Muscle layer of duodenum (tissue), 2 donors: ENCODE measurements at regions not wholly inside any gene's neighbourhood (a gene's known extent, or its start where the extent isn't known, plus 50 kb on each side); places are given as distances from the start of the nearest gene placed in this dataset.

ENCODE experiments used
- H3K27ac ChIP-seq: one replicate; pipeline ENCODE4 v1.7.0; 2013; ENCODE audit warnings: mild to moderate bottlenecking, low read length
- H3K27me3 ChIP-seq: one replicate; pipeline ENCODE4 v1.7.0; 2013; ENCODE audit warnings: low read depth, mild to moderate bottlenecking, control low read depth, low read length
- H3K36me3 ChIP-seq, 2 donors: one replicate each; pipeline ENCODE4 v1.7.0; 2013; ENCODE audit warnings: low read length in 2 of 2, control low read depth in 1 of 2, mild to moderate bottlenecking in 1 of 2; ENCODE audit not compliant: insufficient read depth in 2 of 2, control insufficient read depth in 1 of 2
- H3K4me1 ChIP-seq, 2 donors: one replicate each; pipeline ENCODE4 v1.7.0; 2013; ENCODE audit warnings: low read length in 2 of 2, mild to moderate bottlenecking in 2 of 2, control low read depth in 1 of 2, moderate library complexity in 1 of 2; ENCODE audit not compliant: insufficient read depth in 2 of 2, control insufficient read depth in 1 of 2
- H3K4me3 ChIP-seq, 2 donors: one replicate each; pipeline ENCODE4 v1.7.0; 2013; ENCODE audit warnings: low read length in 2 of 2, low read depth in 1 of 2, mild to moderate bottlenecking in 1 of 2
- H3K9me3 ChIP-seq, 2 donors: one replicate each; pipeline ENCODE4 v1.7.0; 2013; ENCODE audit warnings: low read length in 2 of 2, control low read depth in 1 of 2, mild to moderate bottlenecking in 1 of 2; ENCODE audit not compliant: control insufficient read depth in 1 of 2
- donor health status: healthy.

- H3K36me3 ChIP-seq = no peaks in the 10 kb centered on the region
- no peak overlapping the region for H3K27ac ChIP-seq
- H3K4me1 ChIP-seq = no peaks in the 10 kb centered on the region
- H3K27me3 ChIP-seq = no peaks in the 10 kb centered on the region
- H3K9me3 ChIP-seq = peaks cover 0 to 10% of the 10 kb centered on the region in 2 donors
- H3K4me3 ChIP-seq = no peak overlapping the region
These were observed 178.5 kb upstream of the PRICKLE1 start for GRCh38 chr12:42767998-42768397.

- Histone ChIP-seq H3K36me3 (no peaks in the 10 kb centered on the region), H3K9me3 (peaks cover 0 to 9% of the 10 kb centered on the region in 2 donors), H3K4me3 (no peak overlapping the region), H3K27ac (no peak overlapping the region), H3K27me3 (no peaks in the 10 kb centered on the region), H3K4me1 (no peaks in the 10 kb centered on the region)
These were observed 177.9 kb upstream of the PRICKLE1 start for GRCh38 chr12:42767326-42767954.

- H3K4me3 ChIP-seq = no peak overlapping the region
- H3K9me3 ChIP-seq = peaks cover 0 to 2% of the 10 kb centered on the region in 2 donors
- H3K36me3 ChIP-seq = no peaks in the 10 kb centered on the region
- no peaks in the 10 kb centered on the region for H3K4me1 ChIP-seq
- no peaks in the 10 kb centered on the region for H3K27me3 ChIP-seq
- H3K27ac ChIP-seq = no peak overlapping the region
These were observed 177.2 kb upstream of the PRICKLE1 start for GRCh38 chr12:42766754-42767153.

GRCh38 chr12:42766026-42766425 lies 176.5 kb upstream of the PRICKLE1 start:
- no peaks in the 10 kb centered on the region for H3K36me3 ChIP-seq
- H3K4me1 ChIP-seq = no peaks in the 10 kb centered on the region
- no peaks in the 10 kb centered on the region for H3K27me3 ChIP-seq
- H3K9me3 ChIP-seq = no peaks in the 10 kb centered on the region
- H3K27ac ChIP-seq = no peak overlapping the region
- H3K4me3 ChIP-seq = no peak overlapping the region

- no peak overlapping the region for H3K27ac ChIP-seq
- no peaks in the 10 kb centered on the region for H3K9me3 ChIP-seq
- H3K27me3 ChIP-seq = no peaks in the 10 kb centered on the region
- peaks cover 3 to 6% of the 10 kb centered on the region in 2 donors for H3K4me1 ChIP-seq
- H3K36me3 ChIP-seq = no peaks in the 10 kb centered on the region
- no peak overlapping the region for H3K4me3 ChIP-seq
These were observed 174.1 kb upstream of the PRICKLE1 start for GRCh38 chr12:42763682-42764081.

- no peak overlapping the region for H3K27ac ChIP-seq
- H3K9me3 ChIP-seq = no peaks in the 10 kb centered on the region
- H3K36me3 ChIP-seq = no peaks in the 10 kb centered on the region
- no peak overlapping the region for H3K4me3 ChIP-seq
- H3K4me1 ChIP-seq = peaks cover 3 to 6% of the 10 kb centered on the region in 2 donors
- H3K27me3 ChIP-seq = no peaks in the 10 kb centered on the region
These were observed 172.9 kb upstream of the PRICKLE1 start for GRCh38 chr12:42762395-42762925.

- Histone ChIP-seq H3K4me1 (peaks cover 3 to 6% of the 10 kb centered on the region in 2 donors), H3K36me3 (no peaks in the 10 kb centered on the region), H3K4me3 (no peak overlapping the region), H3K27ac (no peak overlapping the region), H3K27me3 (no peaks in the 10 kb centered on the region), H3K9me3 (no peaks in the 10 kb centered on the region)
These were observed 172.2 kb upstream of the PRICKLE1 start for GRCh38 chr12:42761601-42762350.

GRCh38 chr12:42761086-42761485 lies 171.5 kb upstream of the PRICKLE1 start:
- H3K4me3 ChIP-seq = no peak overlapping the region
- no peaks in the 10 kb centered on the region for H3K27me3 ChIP-seq
- no peaks in the 10 kb centered on the region for H3K36me3 ChIP-seq
- no peak overlapping the region for H3K27ac ChIP-seq
- peaks cover 3 to 6% of the 10 kb centered on the region in 2 donors for H3K4me1 ChIP-seq
- no peaks in the 10 kb centered on the region for H3K9me3 ChIP-seq

- no peaks in the 10 kb centered on the region for H3K27me3 ChIP-seq
- H3K27ac ChIP-seq = no peak overlapping the region
- no peaks in the 10 kb centered on the region for H3K36me3 ChIP-seq
- no peaks in the 10 kb centered on the region for H3K9me3 ChIP-seq
- no peak overlapping the region for H3K4me3 ChIP-seq
- peaks cover 3 to 6% of the 10 kb centered on the region in 2 donors for H3K4me1 ChIP-seq
These were observed 171.0 kb upstream of the PRICKLE1 start for GRCh38 chr12:42760550-42760949.

- no peak overlapping the region for H3K4me3 ChIP-seq
- peaks cover 3 to 6% of the 10 kb centered on the region in 2 donors for H3K4me1 ChIP-seq
These were observed 170.2 kb upstream of the PRICKLE1 start for GRCh38 chr12:42759622-42760273.

GRCh38 chr12:42758806-42759205 lies 169.3 kb upstream of the PRICKLE1 start:
- H3K27ac ChIP-seq = no peak overlapping the region

More at GRCh38 chr12:42759622-42760273, 170.2 kb upstream of the PRICKLE1 start:
- Histone ChIP-seq H3K9me3 (no peaks in the 10 kb centered on the region), H3K27ac (no peak overlapping the region), H3K36me3 (no peaks in the 10 kb centered on the region), H3K27me3 (no peaks in the 10 kb centered on the region)

More at GRCh38 chr12:42758806-42759205, 169.3 kb upstream of the PRICKLE1 start:
- Histone ChIP-seq H3K4me3 (no peak overlapping the region), H3K9me3 (no peaks in the 10 kb centered on the region), H3K4me1 (peaks cover 3 to 6% of the 10 kb centered on the region in 2 donors), H3K27me3 (no peaks in the 10 kb centered on the region), H3K36me3 (no peaks in the 10 kb centered on the region)
